Upper lobe of right lung (tissue), 1 donor: ENCODE measurements at regions not wholly inside any gene's neighbourhood (a gene's known extent, or its start where the extent isn't known, plus 50 kb on each side); places are given as distances from the start of the nearest gene placed in this dataset.

Source experiments
- ATAC-seq: fragments of 200-7000 bp; cut with Tn5 transposase; one replicate; pipeline ENCODE4 v1.9.1; 2020; ENCODE audit warnings: mild to moderate bottlenecking, moderate library complexity
- DNase-seq: peaks from one replicate; pipeline ENCODE4 v3.0.0-alpha.2; 2020
- H3K27ac ChIP-seq: fragments of 200-600 bp; one replicate; pipeline ENCODE4 v1.8.0; 2022
- H3K27me3 ChIP-seq: fragments of 200-600 bp; one replicate; pipeline ENCODE4 v1.8.0; 2022; ENCODE audit warnings: mild to moderate bottlenecking
- H3K36me3 ChIP-seq: fragments of 200-600 bp; one replicate; pipeline ENCODE4 v1.8.0; 2022
- H3K4me1 ChIP-seq: fragments of 200-600 bp; one replicate; pipeline ENCODE4 v1.8.0; 2022
- H3K4me3 ChIP-seq: fragments of 200-600 bp; one replicate; pipeline ENCODE4 v1.8.0; 2022; ENCODE audit warnings: mild to moderate bottlenecking
- H3K9me3 ChIP-seq: fragments of 200-600 bp; one replicate; pipeline ENCODE4 v1.8.0; 2022
- CTCF ChIP-seq: fragments of 200-600 bp; IDR thresholded peaks from one replicate; pipeline ENCODE4 v1.8.0; 2022; ENCODE audit warnings: antibody characterized with exemption
- intact Hi-C: fragments of 100-400 bp; cut with DNase I; formaldehyde crosslinking; loops from one replicate; pipeline ENCODE4 v1.11.0; 2022
- donor health status: DM: no; HTN: yes; CAD: no; lungs with severe emphysema.

- intact Hi-C loops, result no loop called here
- Histone ChIP-seq H3K27ac (no peak overlapping the region), H3K4me1 (no peaks in the 10 kb centered on the region), H3K36me3 (no peaks in the 10 kb centered on the region), H3K4me3 (no peak overlapping the region), H3K9me3 (no peaks in the 10 kb centered on the region), H3K27me3 (no peaks in the 10 kb centered on the region)
- ATAC-seq (no peak), DNase-seq (no peak)
- TF ChIP-seq CTCF, result no peak
Measured at GRCh38 chr10:44573821-44574220, 188.9 kb upstream of the CXCL12 start.

- ATAC-seq, result peak; percentile 12
- H3K4me3 ChIP-seq, result no peak overlapping the region
- H3K27ac ChIP-seq, result no peak overlapping the region
- no peaks in the 10 kb centered on the region for H3K9me3 ChIP-seq
- DNase-seq, result no peak
- intact Hi-C loops, result no loop called here
- no peak for TF ChIP-seq CTCF
- H3K36me3 ChIP-seq, result no peaks in the 10 kb centered on the region
- H3K4me1 ChIP-seq, result no peaks in the 10 kb centered on the region
- no peaks in the 10 kb centered on the region for H3K27me3 ChIP-seq
Measured at GRCh38 chr10:44574596-44575480, 189.9 kb upstream of the CXCL12 start.

- no peak overlapping the region for H3K27ac ChIP-seq
- H3K9me3 ChIP-seq, result no peaks in the 10 kb centered on the region
- DNase-seq (no peak), ATAC-seq (peak; percentile 10)
- no peak overlapping the region for H3K4me3 ChIP-seq
- H3K27me3 ChIP-seq, result no peaks in the 10 kb centered on the region
- intact Hi-C loops, result no loop called here
- no peaks in the 10 kb centered on the region for H3K4me1 ChIP-seq
- H3K36me3 ChIP-seq, result no peaks in the 10 kb centered on the region
- no peak for TF ChIP-seq CTCF
Measured at GRCh38 chr10:44575601-44576380, 190.9 kb upstream of the CXCL12 start.

- ATAC-seq (peak; percentile 9), DNase-seq (no peak)
- no peaks in the 10 kb centered on the region for H3K27me3 ChIP-seq
- intact Hi-C loops, result no loop called here
- H3K27ac ChIP-seq, result peak overlapping the region; percentile 9
- H3K4me3 ChIP-seq, result no peak overlapping the region
- TF ChIP-seq CTCF, result no peak
- no peaks in the 10 kb centered on the region for H3K36me3 ChIP-seq
- H3K9me3 ChIP-seq, result no peaks in the 10 kb centered on the region
- no peaks in the 10 kb centered on the region for H3K4me1 ChIP-seq
Measured at GRCh38 chr10:44576702-44577191, 191.8 kb upstream of the CXCL12 start.

- intact Hi-C loops, result no loop called here
- Histone ChIP-seq H3K36me3 (no peaks in the 10 kb centered on the region), H3K4me3 (no peak overlapping the region), H3K27ac (peak overlapping the region; percentile 9), H3K9me3 (no peaks in the 10 kb centered on the region), H3K27me3 (no peaks in the 10 kb centered on the region), H3K4me1 (no peaks in the 10 kb centered on the region)
- TF ChIP-seq CTCF, result no peak
- ATAC-seq (no peak), DNase-seq (no peak)
Measured at GRCh38 chr10:44577533-44577932, 192.6 kb upstream of the CXCL12 start.
